ENCODE measurements at regions not wholly inside any gene's neighbourhood (a gene's known extent, or its start where the extent isn't known, plus 50 kb on each side); places are given as distances from the start of the nearest gene placed in this dataset.

- DNase-seq (ENCODE audit: low spot score) = no peak
- no peak overlapping the region for H3K4me3 Mint-ChIP-seq
- POLR2A ChIA-PET = no interaction called here
- ATAC-seq = no peak
- no peak for TF ChIP-seq TEAD1 (CRISPR knock-in tag; IDR thresholded peaks at IDR 0.05)
- TF ChIP-seq JUN (CRISPR knock-in tag; IDR thresholded peaks at IDR 0.05) = no peak
- no peak for TF ChIP-seq NFYB (CRISPR knock-in tag; conservative IDR thresholded peaks at IDR 0.05; ENCODE audit: low read depth)
- no peak for TF ChIP-seq FOXK1 (CRISPR knock-in tag; IDR thresholded peaks at IDR 0.05)
- TF ChIP-seq, protein P1, sequence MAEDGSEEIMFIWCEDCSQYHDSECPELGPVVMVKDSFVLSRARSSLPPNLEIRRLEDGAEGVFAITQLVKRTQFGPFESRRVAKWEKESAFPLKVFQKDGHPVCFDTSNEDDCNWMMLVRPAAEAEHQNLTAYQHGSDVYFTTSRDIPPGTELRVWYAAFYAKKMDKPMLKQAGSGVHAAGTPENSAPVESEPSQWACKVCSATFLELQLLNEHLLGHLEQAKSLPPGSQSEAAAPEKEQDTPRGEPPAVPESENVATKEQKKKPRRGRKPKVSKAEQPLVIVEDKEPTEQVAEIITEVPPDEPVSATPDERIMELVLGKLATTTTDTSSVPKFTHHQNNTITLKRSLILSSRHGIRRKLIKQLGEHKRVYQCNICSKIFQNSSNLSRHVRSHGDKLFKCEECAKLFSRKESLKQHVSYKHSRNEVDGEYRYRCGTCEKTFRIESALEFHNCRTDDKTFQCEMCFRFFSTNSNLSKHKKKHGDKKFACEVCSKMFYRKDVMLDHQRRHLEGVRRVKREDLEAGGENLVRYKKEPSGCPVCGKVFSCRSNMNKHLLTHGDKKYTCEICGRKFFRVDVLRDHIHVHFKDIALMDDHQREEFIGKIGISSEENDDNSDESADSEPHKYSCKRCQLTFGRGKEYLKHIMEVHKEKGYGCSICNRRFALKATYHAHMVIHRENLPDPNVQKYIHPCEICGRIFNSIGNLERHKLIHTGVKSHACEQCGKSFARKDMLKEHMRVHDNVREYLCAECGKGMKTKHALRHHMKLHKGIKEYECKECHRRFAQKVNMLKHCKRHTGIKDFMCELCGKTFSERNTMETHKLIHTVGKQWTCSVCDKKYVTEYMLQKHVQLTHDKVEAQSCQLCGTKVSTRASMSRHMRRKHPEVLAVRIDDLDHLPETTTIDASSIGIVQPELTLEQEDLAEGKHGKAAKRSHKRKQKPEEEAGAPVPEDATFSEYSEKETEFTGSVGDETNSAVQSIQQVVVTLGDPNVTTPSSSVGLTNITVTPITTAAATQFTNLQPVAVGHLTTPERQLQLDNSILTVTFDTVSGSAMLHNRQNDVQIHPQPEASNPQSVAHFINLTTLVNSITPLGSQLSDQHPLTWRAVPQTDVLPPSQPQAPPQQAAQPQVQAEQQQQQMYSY (CRISPR knock-in tag; IDR thresholded peaks at IDR 0.05) = no peak
- TF ChIP-seq EMX1 (CRISPR knock-in tag; IDR thresholded peaks at IDR 0.05) = no peak
- no peak for TF ChIP-seq ZNF423 (CRISPR knock-in tag; IDR thresholded peaks at IDR 0.05)
- TF ChIP-seq ARID4B (CRISPR knock-in tag; IDR thresholded peaks at IDR 0.05; ENCODE audit: borderline replicate concordance) = no peak
- TF ChIP-seq PRRX2 (CRISPR knock-in tag; IDR thresholded peaks at IDR 0.05) = no peak
- TF ChIP-seq SOX15 (CRISPR knock-in tag; IDR thresholded peaks at IDR 0.05) = no peak
- TF ChIP-seq ZBTB21 (CRISPR knock-in tag; IDR thresholded peaks at IDR 0.05; ENCODE audit: borderline replicate concordance) = no peak
- no peak for TF ChIP-seq ZNF425 (CRISPR knock-in tag; conservative IDR thresholded peaks at IDR 0.05)
- TF ChIP-seq ZNF219 (CRISPR knock-in tag; IDR thresholded peaks at IDR 0.05; ENCODE audit: borderline replicate concordance) = no peak
- TF ChIP-seq SMAD3 (CRISPR knock-in tag; IDR thresholded peaks at IDR 0.05; ENCODE audit: borderline replicate concordance) = no peak
- TF ChIP-seq, protein P2, sequence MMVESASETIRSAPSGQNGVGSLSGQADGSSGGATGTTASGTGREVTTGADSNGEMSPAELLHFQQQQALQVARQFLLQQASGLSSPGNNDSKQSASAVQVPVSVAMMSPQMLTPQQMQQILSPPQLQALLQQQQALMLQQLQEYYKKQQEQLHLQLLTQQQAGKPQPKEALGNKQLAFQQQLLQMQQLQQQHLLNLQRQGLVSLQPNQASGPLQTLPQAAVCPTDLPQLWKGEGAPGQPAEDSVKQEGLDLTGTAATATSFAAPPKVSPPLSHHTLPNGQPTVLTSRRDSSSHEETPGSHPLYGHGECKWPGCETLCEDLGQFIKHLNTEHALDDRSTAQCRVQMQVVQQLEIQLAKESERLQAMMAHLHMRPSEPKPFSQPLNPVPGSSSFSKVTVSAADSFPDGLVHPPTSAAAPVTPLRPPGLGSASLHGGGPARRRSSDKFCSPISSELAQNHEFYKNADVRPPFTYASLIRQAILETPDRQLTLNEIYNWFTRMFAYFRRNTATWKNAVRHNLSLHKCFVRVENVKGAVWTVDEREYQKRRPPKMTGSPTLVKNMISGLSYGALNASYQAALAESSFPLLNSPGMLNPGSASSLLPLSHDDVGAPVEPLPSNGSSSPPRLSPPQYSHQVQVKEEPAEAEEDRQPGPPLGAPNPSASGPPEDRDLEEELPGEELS (CRISPR knock-in tag; IDR thresholded peaks at IDR 0.05) = no peak
- no peak for TF ChIP-seq ZNF396 (CRISPR knock-in tag; IDR thresholded peaks at IDR 0.05; ENCODE audit: borderline replicate concordance)
- H3K27ac Mint-ChIP-seq = no peak overlapping the region
- CTCF ChIA-PET = interaction anchor here (1.6 kb wide), 1 partner anchor 69 kb away, joined by 4 read pairs; no protein-coding TSS in a partner anchor
- H3K36me3 Mint-ChIP-seq = no peaks in the 10 kb centered on the region
- peaks cover 5% of the 10 kb centered on the region for H3K9me3 Mint-ChIP-seq
- no peaks in the 10 kb centered on the region for H3K4me1 Mint-ChIP-seq
- no peaks in the 10 kb centered on the region for H3K27me3 Mint-ChIP-seq (ENCODE audit: low read depth)
These were observed 143.8 kb upstream of the POU1F1 start for GRCh38 chr3:87420171-87420570.
